Activated T-cell treated with anti-CD3 and anti-CD28 coated beads, Interleukin-2, amount 50 U/mL, for 4 hours (primary cell): ENCODE measurements at regions not wholly inside any gene's neighbourhood (a gene's known extent, or its start where the extent isn't known, plus 50 kb on each side); places are given as distances from the start of the nearest gene placed in this dataset.

Source experiments
- ATAC-seq, 2 donors: fragments of 200-7000 bp; cut with Tn5 transposase; one replicate each; pipeline ENCODE4 v1.10.0; 2021
- DNase-seq: peaks from one replicate; pipeline ENCODE4 v3.0.0-alpha.2; 2020
- H3K27me3 Mint-ChIP-seq: one replicate; pipeline ENCODE4 v1.8.0; 2021; ENCODE audit warnings: low read depth, mixed read lengths
- H3K36me3 Mint-ChIP-seq: one replicate; pipeline ENCODE4 v1.8.0; 2022; ENCODE audit warnings: mixed read lengths; ENCODE audit not compliant: insufficient read depth
- H3K4me1 Mint-ChIP-seq: one replicate; pipeline ENCODE4 v1.8.0; 2021; ENCODE audit warnings: low read depth, mixed read lengths
- H3K4me3 Mint-ChIP-seq: one replicate; pipeline ENCODE4 v1.8.0; 2021; ENCODE audit warnings: mild to moderate bottlenecking, moderate library complexity, mixed read lengths
- H3K9me3 Mint-ChIP-seq: one replicate; pipeline ENCODE4 v1.8.0; 2021; ENCODE audit warnings: mixed read lengths

- DNase-seq = no peak
Measured at GRCh38 chr2:15084826-15085489, 452.4 kb downstream of the LRATD1 start.

GRCh38 chr2:15092181-15092580 lies 459.7 kb downstream of the LRATD1 start:
- H3K9me3 Mint-ChIP-seq = no peaks in the 10 kb centered on the region
- no peak for DNase-seq
- H3K4me1 Mint-ChIP-seq = no peaks in the 10 kb centered on the region
- no peaks in the 10 kb centered on the region for H3K36me3 Mint-ChIP-seq
- H3K4me3 Mint-ChIP-seq = no peak overlapping the region
- no peaks in the 10 kb centered on the region for H3K27me3 Mint-ChIP-seq
- ATAC-seq = no peak

More at GRCh38 chr2:15084826-15085489, 452.4 kb downstream of the LRATD1 start:
- H3K27me3 Mint-ChIP-seq = no peaks in the 10 kb centered on the region
- no peak for ATAC-seq
- no peaks in the 10 kb centered on the region for H3K4me1 Mint-ChIP-seq
- H3K4me3 Mint-ChIP-seq = no peak overlapping the region
- no peaks in the 10 kb centered on the region for H3K36me3 Mint-ChIP-seq
- no peaks in the 10 kb centered on the region for H3K9me3 Mint-ChIP-seq

GRCh38 chr2:15092691-15093090 lies 460.2 kb downstream of the LRATD1 start:
- H3K27me3 Mint-ChIP-seq = no peaks in the 10 kb centered on the region

GRCh38 chr2:15094161-15094560 lies 461.6 kb downstream of the LRATD1 start:
- H3K9me3 Mint-ChIP-seq = no peaks in the 10 kb centered on the region
- H3K27me3 Mint-ChIP-seq = no peaks in the 10 kb centered on the region
- no peak for ATAC-seq
- H3K4me1 Mint-ChIP-seq = no peaks in the 10 kb centered on the region
- H3K36me3 Mint-ChIP-seq = no peaks in the 10 kb centered on the region
- DNase-seq = no peak
- H3K4me3 Mint-ChIP-seq = no peak overlapping the region

More at GRCh38 chr2:15092691-15093090, 460.2 kb downstream of the LRATD1 start:
- DNase-seq = no peak
- Mint-ChIP-seq H3K4me3 (no peak overlapping the region), H3K9me3 (no peaks in the 10 kb centered on the region), H3K36me3 (no peaks in the 10 kb centered on the region), H3K4me1 (no peaks in the 10 kb centered on the region)
- ATAC-seq = no peak

- Mint-ChIP-seq H3K4me3 (no peak overlapping the region), H3K27me3 (no peaks in the 10 kb centered on the region), H3K4me1 (no peaks in the 10 kb centered on the region), H3K36me3 (no peaks in the 10 kb centered on the region), H3K9me3 (no peaks in the 10 kb centered on the region)
- ATAC-seq (no peak), DNase-seq (no peak)
Measured at GRCh38 chr2:15096873-15097272, 464.3 kb downstream of the NBAS start.

- Mint-ChIP-seq H3K27me3 (peaks cover 2% of the 10 kb centered on the region), H3K4me3 (no peak overlapping the region), H3K9me3 (peaks cover 16% of the 10 kb centered on the region), H3K4me1 (no peaks in the 10 kb centered on the region), H3K36me3 (peaks cover 3% of the 10 kb centered on the region)
- ATAC-seq (no peak), DNase-seq (no peak)
Measured at GRCh38 chr2:15107137-15107536, 454.0 kb downstream of the NBAS start.

GRCh38 chr2:15111718-15112117 lies 449.4 kb downstream of the NBAS start:
- DNase-seq = no peak
- Mint-ChIP-seq H3K27me3 (no peaks in the 10 kb centered on the region), H3K9me3 (peaks cover 26% of the 10 kb centered on the region), H3K4me1 (no peaks in the 10 kb centered on the region), H3K36me3 (peaks cover 3% of the 10 kb centered on the region), H3K4me3 (no peak overlapping the region)
- no peak for ATAC-seq

- DNase-seq = no peak
- no peak for ATAC-seq
- Mint-ChIP-seq H3K4me3 (no peak overlapping the region), H3K9me3 (peaks cover 26% of the 10 kb centered on the region), H3K27me3 (no peaks in the 10 kb centered on the region), H3K4me1 (no peaks in the 10 kb centered on the region), H3K36me3 (peaks cover 3% of the 10 kb centered on the region)
Measured at GRCh38 chr2:15112216-15112615, 448.9 kb downstream of the NBAS start.

- Mint-ChIP-seq H3K4me3 (no peak overlapping the region), H3K36me3 (peaks cover 3% of the 10 kb centered on the region), H3K9me3 (peaks cover 21% of the 10 kb centered on the region), H3K27me3 (no peaks in the 10 kb centered on the region), H3K4me1 (no peaks in the 10 kb centered on the region)
- DNase-seq = no peak
- ATAC-seq = no peak
Measured at GRCh38 chr2:15115776-15116175, 445.4 kb downstream of the NBAS start.

GRCh38 chr2:15116830-15117229 lies 444.3 kb downstream of the NBAS start:
- Mint-ChIP-seq H3K4me3 (no peak overlapping the region), H3K4me1 (no peaks in the 10 kb centered on the region), H3K36me3 (peaks cover 3% of the 10 kb centered on the region), H3K27me3 (no peaks in the 10 kb centered on the region), H3K9me3 (peaks cover 13% of the 10 kb centered on the region)
- DNase-seq (no peak), ATAC-seq (no peak)
